HCT116 (cell line): ENCODE measurements at regions not wholly inside any gene's neighbourhood (a gene's known extent, or its start where the extent isn't known, plus 50 kb on each side); places are given as distances from the start of the nearest gene placed in this dataset.

Experiments
- ATAC-seq: fragments of 200-7000 bp; cut with Tn5 transposase; 2 replicates; pipeline ENCODE4 v1.9.1; 2020; ENCODE audit warnings: mild to moderate bottlenecking, moderate library complexity
- BruUV-seq: library from RNA; stranded (reverse); fragments of 400-500 nt; replicated peaks from 2 replicates; lab custom pipeline; 2021; lab: Mats Ljungman, UMichigan
- CTCF ChIA-PET: fragments of 300-600 bp; sonication (Branson Sonifier 250); formaldehyde crosslinking; loops from one replicate; lab custom pipeline; 2021; ENCODE audit warnings: antibody characterized with exemption; lab: Charles Lee
- POLR2A ChIA-PET: fragments of 300-600, 350-600 bp; sonication (Branson Sonifier 250); formaldehyde crosslinking; loops from one replicate; lab custom pipeline; 2021; ENCODE audit warnings: antibody characterized with exemption; lab: Charles Lee
- RAD21 ChIA-PET, 2 experiments: fragments of 300-600 bp; sonication (Branson Sonifier 250); formaldehyde crosslinking; loops; one replicate each; lab custom pipeline; 2023; ENCODE audit warnings: low total read pairs in 2 of 2; ENCODE audit not compliant: uncharacterized antibody in 2 of 2, unreplicated experiment in 2 of 2, low non-redundant PET in 1 of 2; lab: Charles Lee
- DNase-seq: peaks from one replicate; pipeline ENCODE4 v3.0.0-alpha.2; 2010; ENCODE audit warnings: low read depth, low spot score
- H2AFZ ChIP-seq: fragments of 200-600 bp; shearing (Covaris generic), sonication (generic); 2 replicates; pipeline ENCODE4 v1.6.1; 2017; ENCODE audit warnings: low read depth, mixed run types, mixed read lengths, antibody characterized with exemption, low read length; ENCODE audit not compliant: poor library complexity, severe bottlenecking
- H3K27ac ChIP-seq: 2 replicates; pipeline ENCODE4 v1.5.1; 2012; ENCODE audit warnings: low read depth, low read length
- H3K27me3 ChIP-seq: fragments of 200-600 bp; sonication (generic); 2 replicates; pipeline ENCODE4 v1.6.1; 2016; ENCODE audit warnings: mixed run types, low read length, mixed read lengths; ENCODE audit not compliant: insufficient read depth
- H3K36me3 ChIP-seq, 2 experiments: fragments of 200-500 bp in 1 of 2; fragments of 200-600 bp in 1 of 2; sonication (Bioruptor generic) in 1 of 2; sonication (generic) in 1 of 2; 2 replicates each; pipeline versions ENCODE4 v1.5.1 to v1.6.1; 2014 to 2016; ENCODE audit warnings: low read length in 2 of 2, inconsistent platforms in 1 of 2, mixed read lengths in 1 of 2, mixed run types in 1 of 2; ENCODE audit not compliant: insufficient read depth in 2 of 2, control insufficient read depth in 1 of 2
- H3K4me1 ChIP-seq, 2 experiments: fragments of 200-600 bp in 1 of 2; sonication (generic) in 1 of 2; 2 replicates each; pipeline versions ENCODE4 v1.5.1 to v1.6.1; 2012 to 2017; ENCODE audit warnings: low read length in 2 of 2, inconsistent platforms in 1 of 2, mild to moderate bottlenecking in 1 of 2, mixed read lengths in 1 of 2, mixed run types in 1 of 2, moderate library complexity in 1 of 2; ENCODE audit not compliant: insufficient read depth in 2 of 2, control insufficient read depth in 1 of 2
- H3K4me2 ChIP-seq: fragments of 200-600 bp; sonication (generic); 2 replicates; pipeline ENCODE4 v1.6.1; 2017; ENCODE audit warnings: mixed run types, low read length, mixed read lengths
- H3K4me3 ChIP-seq, 2 experiments: fragments of 200-600 bp in 1 of 2; sonication (generic) in 1 of 2; replicated peaks in 1 of 2; 2 replicates each; pipeline ENCODE4 v1.5.1; 2011 to 2016; ENCODE audit warnings: low read length in 2 of 2, control low read depth in 1 of 2, low read depth in 1 of 2, mild to moderate bottlenecking in 1 of 2, mixed read lengths in 1 of 2, mixed run types in 1 of 2
- H3K79me2 ChIP-seq: fragments of 200-600 bp; sonication (generic); 2 replicates; pipeline ENCODE4 v1.6.1; 2017; ENCODE audit warnings: mild to moderate bottlenecking, mixed run types, low read length, moderate library complexity, mixed read lengths; ENCODE audit not compliant: insufficient read depth
- H3K9ac ChIP-seq: fragments of 200-600 bp; sonication (generic); 2 replicates; pipeline ENCODE4 v1.6.1; 2016; ENCODE audit warnings: low read length, mixed read lengths
- H3K9me2 ChIP-seq: fragments of 200-600 bp; sonication (generic), shearing (Covaris generic); 2 replicates; pipeline ENCODE4 v1.6.1; 2017; ENCODE audit warnings: mixed run types, mild to moderate bottlenecking, moderate library complexity; ENCODE audit not compliant: insufficient read depth
- H3K9me3 ChIP-seq, 2 experiments: fragments of 200-500 bp in 1 of 2; fragments of 200-600 bp in 1 of 2; sonication (Bioruptor generic) in 1 of 2; sonication (generic) in 1 of 2; 2 replicates each; pipeline ENCODE4 v1.6.1; 2014 to 2017; ENCODE audit warnings: low read length in 2 of 2, mixed read lengths in 2 of 2, inconsistent platforms in 1 of 2, low read depth in 1 of 2, mild to moderate bottlenecking in 1 of 2, mixed run types in 1 of 2, moderate library complexity in 1 of 2; ENCODE audit not compliant: control insufficient read depth in 1 of 2, insufficient read depth in 1 of 2
- H4K20me1 ChIP-seq: fragments of 200-600 bp; sonication (generic), shearing (Covaris generic); 2 replicates; pipeline ENCODE4 v1.6.1; 2017; ENCODE audit warnings: mixed run types, mild to moderate bottlenecking, moderate library complexity; ENCODE audit not compliant: insufficient read depth
- ATF3 ChIP-seq: IDR thresholded peaks from 2 replicates; pipeline ENCODE4 v1.6.1; 2012
- CBX3 ChIP-seq: IDR thresholded peaks from 2 replicates; pipeline ENCODE4 v1.6.1; 2012; ENCODE audit warnings: low read depth
- CEBPB ChIP-seq: IDR thresholded peaks from 2 replicates; pipeline ENCODE4 v1.6.1; 2012; ENCODE audit warnings: low read depth
- CTCF ChIP-seq, 3 experiments: fragments of 200-600 bp in 1 of 3; sonication (generic) in 1 of 3; IDR thresholded peaks in 2 of 3; conservative IDR thresholded peaks in 1 of 3; 2 replicates each; pipeline ENCODE4 v1.5.1; 2012 to 2017; ENCODE audit warnings: low read depth in 2 of 3, low read length in 2 of 3, antibody characterized with exemption in 1 of 3, borderline replicate concordance in 1 of 3, control low read depth in 1 of 3, mild to moderate bottlenecking in 1 of 3, mixed read lengths in 1 of 3, mixed run types in 1 of 3, moderate library complexity in 1 of 3; ENCODE audit not compliant: insufficient read depth in 1 of 3
- EGR1 ChIP-seq: IDR thresholded peaks from 2 replicates; pipeline ENCODE4 v1.6.1; 2012; ENCODE audit warnings: low read depth
- ELF1 ChIP-seq: IDR thresholded peaks from 2 replicates; pipeline ENCODE4 v1.6.1; 2012; ENCODE audit warnings: low read depth, borderline replicate concordance
- EZH2 ChIP-seq: fragments of 200-600 bp; sonication (generic); IDR thresholded peaks from 2 replicates; pipeline ENCODE4 v1.6.1; 2017; ENCODE audit warnings: antibody characterized with exemption, mixed run types
- EZH2phosphoT487 ChIP-seq: fragments of 200-600 bp; IDR thresholded peaks from 2 replicates; pipeline ENCODE4 v1.6.1; 2018; ENCODE audit warnings: antibody characterized with exemption, borderline replicate concordance
- FOSL1 ChIP-seq: IDR thresholded peaks from 2 replicates; pipeline ENCODE4 v1.6.1; 2012; ENCODE audit warnings: low read depth
- JUND ChIP-seq: IDR thresholded peaks from 2 replicates; pipeline ENCODE4 v1.6.1; 2012
- MAX ChIP-seq: IDR thresholded peaks from 2 replicates; pipeline ENCODE4 v1.6.1; 2012
- POLR2A ChIP-seq: IDR thresholded peaks from 2 replicates; pipeline ENCODE4 v1.7.0; 2011; ENCODE audit warnings: borderline replicate concordance; ENCODE audit not compliant: insufficient read depth, insufficient read length; ENCODE audit errors: extremely low read depth
- POLR2AphosphoS5 ChIP-seq: IDR thresholded peaks from 2 replicates; pipeline ENCODE4 v1.6.1; 2011; ENCODE audit warnings: mild to moderate bottlenecking, low read depth, low read length, moderate library complexity
- RAD21 ChIP-seq: IDR thresholded peaks from 2 replicates; pipeline ENCODE4 v1.6.1; 2012; ENCODE audit warnings: low read depth, mild to moderate bottlenecking
- REST ChIP-seq: IDR thresholded peaks from 2 replicates; pipeline ENCODE4 v1.6.1; 2012; ENCODE audit warnings: low read depth
- TCF7L2 ChIP-seq: IDR thresholded peaks from 2 replicates; pipeline ENCODE4 v1.7.0; 2011; ENCODE audit warnings: borderline replicate concordance, inconsistent platforms; ENCODE audit not compliant: insufficient read depth, insufficient read length; ENCODE audit errors: extremely low read depth
- YY1 ChIP-seq: IDR thresholded peaks from 2 replicates; pipeline ENCODE4 v1.6.1; 2011; ENCODE audit warnings: low read length, low read depth, moderate library complexity, mild to moderate bottlenecking; ENCODE audit not compliant: insufficient replicate concordance; ENCODE audit errors: extremely low read depth
- ZBTB33 ChIP-seq: IDR thresholded peaks from 2 replicates; pipeline ENCODE4 v1.6.1; 2011; ENCODE audit warnings: mild to moderate bottlenecking, low read length, moderate library complexity; ENCODE audit not compliant: insufficient replicate concordance; ENCODE audit errors: extremely low read depth
- ZFX ChIP-seq: fragments of 450-650 bp; IDR thresholded peaks from 2 replicates; pipeline ENCODE4 v1.6.1; 2017
- ZNF274 ChIP-seq: fragments of 200-500 bp; sonication (Bioruptor generic); IDR thresholded peaks from 2 replicates; pipeline ENCODE4 v1.6.1; 2014; ENCODE audit warnings: mild to moderate bottlenecking, low read depth, low read length, inconsistent platforms
- intact Hi-C: fragments of 100-400 bp; cut with micrococcal nuclease; formaldehyde crosslinking; loops from 2 replicates; pipeline ENCODE4 v1.10.0; 2022

- H3K79me2 ChIP-seq: no peaks in the 10 kb centered on the region
- H4K20me1 ChIP-seq: no peaks in the 10 kb centered on the region
- H3K9ac ChIP-seq: no peak overlapping the region
- RAD21 ChIA-PET: no interaction called here
- H3K36me3 ChIP-seq: no peaks in the 10 kb centered on the region
- TF ChIP-seq CEBPB: no peak
- TF ChIP-seq EGR1: no peak
- no peak for TF ChIP-seq POLR2A
- no peak for TF ChIP-seq ZNF274
- no peak for TF ChIP-seq ELF1
- TF ChIP-seq RAD21: no peak
- no peak for TF ChIP-seq FOSL1
- no peak for TF ChIP-seq JUND
- TF ChIP-seq REST: no peak
- no peak for TF ChIP-seq CBX3
- TF ChIP-seq POLR2AphosphoS5: no peak
- TF ChIP-seq ZBTB33: no peak
- TF ChIP-seq ZFX: no peak
- TF ChIP-seq MAX: no peak
- TF ChIP-seq EZH2phosphoT487: no peak
- no peak for TF ChIP-seq CTCF (IDR thresholded peaks at IDR 0.05 in 2 of 3, conservative IDR thresholded peaks at IDR 0.05 in 1 of 3; ENCODE audit: borderline replicate concordance in 1 of 3, insufficient read depth in 1 of 3, low read depth in 2 of 3, low read length in 2 of 3)
- no peak for TF ChIP-seq YY1
- TF ChIP-seq ATF3: no peak
- TF ChIP-seq EZH2: no peak
- no peak for TF ChIP-seq TCF7L2
- TF ChIP-seq, all 23 proteins: peak for 0
- Histone ChIP-seq H2AFZ (no peak overlapping the region), H3K9me3 (no peaks in the 10 kb centered on the region), H3K27me3 (peaks cover 23% of the 10 kb centered on the region; the same call in 1 of the 2 replicates), H3K4me1 (no peaks in the 10 kb centered on the region), H3K4me2 (no peak overlapping the region), H3K9me2 (no peaks in the 10 kb centered on the region), H3K4me3 (no peak overlapping the region), H3K27ac (no peak overlapping the region)
- BruUV-seq: no TSS peak
- ChIA-PET CTCF (no interaction called here), POLR2A (no interaction called here)
- no peak for ATAC-seq
- no peak for DNase-seq
- intact Hi-C loops: no loop called here
These were observed 84.1 kb downstream of the BOD1L2 start for GRCh38 chr18:57230861-57231585.
